GM19455 (cell line): ENCODE measurements at regions not wholly inside any gene's neighbourhood (a gene's known extent, or its start where the extent isn't known, plus 50 kb on each side); places are given as distances from the start of the nearest gene placed in this dataset.
A peak's percentile ranks its signal among the peaks of the same experiment; 100 is the strongest.
"Not testable (repeated sequence)": the region's sequence is repeated elsewhere in the genome, so short reads cannot be mapped to it uniquely, and the experiment has no call there.

Source experiments
- ATAC-seq: cut with Tn5 transposase; IDR thresholded peaks from one replicate; pipeline ENCODE4 v1.9.1; 2021; ENCODE audit not compliant: unreplicated experiment

GRCh38 chrX:1016926-1017325 lies 195.5 kb downstream of the CRLF2 start:
- not testable (repeated sequence) for ATAC-seq

DNA sequence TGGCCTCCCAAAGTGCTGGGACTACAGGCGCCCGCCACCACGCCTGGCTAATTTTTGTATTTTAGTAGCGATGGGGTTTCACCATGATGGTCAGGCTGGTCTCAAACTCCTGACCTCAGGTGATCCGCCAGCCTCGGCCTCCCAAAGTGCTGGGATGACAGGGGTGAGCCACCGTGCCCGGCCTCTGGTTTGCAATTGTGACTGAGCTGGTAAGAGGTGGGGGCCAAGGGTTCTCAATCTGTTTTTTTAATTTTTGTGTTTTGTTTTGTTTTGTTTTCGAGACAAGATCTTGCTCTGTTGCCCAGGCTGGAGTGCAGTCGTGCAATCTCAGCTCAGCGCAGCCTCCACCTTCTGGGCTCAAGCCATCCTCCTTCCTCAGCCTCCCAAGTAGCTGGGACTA lies 196.2 kb downstream of the CRLF2 start:
- not testable (repeated sequence) for ATAC-seq

- no peak for ATAC-seq
These were observed 199.7 kb downstream of the CRLF2 start for GRCh38 chrX:1012678-1013300.

DNA sequence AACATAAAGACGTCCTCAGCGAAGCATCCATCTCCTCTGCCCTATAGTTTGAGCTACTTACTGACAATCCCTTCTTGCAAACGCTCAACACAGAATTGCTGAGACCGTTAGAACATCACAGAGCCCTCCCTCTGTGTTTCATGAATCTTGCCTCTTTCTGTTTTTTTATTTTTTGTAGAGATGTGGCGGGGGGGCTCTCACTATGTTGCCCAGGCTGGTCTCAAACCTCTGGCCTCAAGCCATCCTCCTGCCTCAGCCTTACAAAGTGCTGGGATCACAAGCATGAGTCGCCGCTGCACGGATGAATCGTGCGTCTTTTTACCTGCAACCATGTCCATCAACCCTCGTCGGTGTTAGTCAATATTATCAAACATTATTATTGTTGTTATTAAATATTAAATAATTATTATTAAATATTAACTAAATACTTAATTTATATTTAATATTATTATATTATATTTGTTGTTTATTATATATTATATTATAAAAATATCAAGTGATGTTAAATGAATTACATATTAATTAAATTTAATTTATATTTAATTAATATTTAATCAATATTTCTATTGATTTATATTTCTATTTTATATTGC lies 200.7 kb downstream of the CRLF2 start:
- no peak for ATAC-seq

GRCh38 chrX:1009771-1010170 lies 202.7 kb downstream of the CRLF2 start:
- no peak for ATAC-seq

- no peak for ATAC-seq
These were observed 206.2 kb downstream of the CRLF2 start for GRCh38 chrX:1006156-1006730.

DNA sequence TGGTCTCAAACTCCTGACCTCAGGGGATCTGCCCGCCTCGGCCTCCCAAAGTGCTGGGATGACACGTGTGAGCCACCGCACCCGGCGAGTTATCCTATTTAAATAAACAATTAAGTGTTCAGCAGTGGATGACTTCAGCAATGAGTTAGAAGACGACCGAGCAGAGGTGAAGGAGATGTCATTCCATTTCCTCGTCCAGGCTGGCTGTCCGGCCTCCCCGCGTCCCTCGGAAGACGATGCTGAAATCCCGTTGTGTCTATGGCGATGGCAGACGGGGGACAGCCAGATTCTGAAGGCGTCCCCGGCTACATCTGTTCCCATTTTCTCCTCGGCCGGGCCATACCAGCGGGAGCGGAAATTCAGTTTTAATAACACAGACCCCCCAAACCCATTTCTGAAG lies 209.8 kb downstream of the CRLF2 start:
- ATAC-seq, result no peak

DNA sequence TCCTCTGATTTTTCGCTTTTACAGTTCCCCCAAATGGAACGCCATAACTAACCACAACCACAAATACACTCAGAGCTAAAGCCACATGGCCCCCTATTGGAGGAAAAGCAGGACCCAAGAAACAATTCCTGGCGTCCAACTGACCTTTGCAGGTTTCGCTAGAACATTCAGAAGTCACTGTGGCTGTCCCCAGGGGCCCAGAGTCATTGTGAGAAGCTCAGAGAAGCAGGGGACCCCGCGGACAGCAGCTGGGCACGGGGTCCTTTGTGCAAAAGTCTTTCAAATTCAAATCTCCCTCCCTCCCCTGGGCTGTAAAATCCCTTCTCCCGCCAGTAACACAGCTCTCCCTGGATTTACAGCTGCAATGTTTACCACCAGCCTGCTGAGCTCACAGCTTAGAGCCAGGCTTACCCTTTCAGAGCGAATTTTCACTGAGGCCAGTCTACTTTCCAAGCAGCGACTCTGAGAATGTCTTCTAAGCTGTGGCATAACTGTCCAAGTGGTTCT lies 214.8 kb downstream of the CRLF2 start:
- no peak for ATAC-seq

GRCh38 chrX:994780-995179 lies 217.7 kb downstream of the CRLF2 start:
- no peak for ATAC-seq

DNA sequence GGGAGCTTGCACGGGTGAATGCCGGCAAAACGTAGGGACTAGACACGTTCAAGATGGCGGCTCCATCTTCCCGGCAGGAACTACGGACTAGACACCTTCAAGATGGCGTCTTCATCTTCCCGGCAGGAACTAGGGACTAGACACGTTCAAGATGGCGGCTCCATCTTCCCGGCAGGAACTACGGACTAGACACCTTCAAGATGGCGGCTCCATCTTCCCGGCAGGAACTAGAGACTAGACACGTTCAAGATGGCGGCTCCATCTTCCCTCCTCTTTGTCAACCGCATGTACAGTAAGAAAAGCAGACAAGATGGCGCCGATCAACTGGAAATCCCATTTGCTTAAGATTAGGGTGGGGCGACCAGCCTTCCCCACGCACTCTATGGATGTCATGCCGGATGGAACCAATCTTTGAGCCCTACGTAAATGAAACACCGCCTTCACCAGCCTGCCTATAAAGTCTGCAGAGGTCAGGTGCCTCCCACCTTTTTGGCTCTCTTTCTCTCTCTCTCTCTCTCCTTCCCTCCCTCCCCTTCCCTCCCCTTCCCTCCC lies 222.4 kb downstream of the CRLF2 start:
- ATAC-seq, result peak; percentile 82

- not testable (repeated sequence) for ATAC-seq
These were observed 223.9 kb downstream of the CRLF2 start for GRCh38 chrX:988530-988929.

GRCh38 chrX:981791-982626 lies 230.4 kb downstream of the CRLF2 start:
- ATAC-seq, result no peak

DNA sequence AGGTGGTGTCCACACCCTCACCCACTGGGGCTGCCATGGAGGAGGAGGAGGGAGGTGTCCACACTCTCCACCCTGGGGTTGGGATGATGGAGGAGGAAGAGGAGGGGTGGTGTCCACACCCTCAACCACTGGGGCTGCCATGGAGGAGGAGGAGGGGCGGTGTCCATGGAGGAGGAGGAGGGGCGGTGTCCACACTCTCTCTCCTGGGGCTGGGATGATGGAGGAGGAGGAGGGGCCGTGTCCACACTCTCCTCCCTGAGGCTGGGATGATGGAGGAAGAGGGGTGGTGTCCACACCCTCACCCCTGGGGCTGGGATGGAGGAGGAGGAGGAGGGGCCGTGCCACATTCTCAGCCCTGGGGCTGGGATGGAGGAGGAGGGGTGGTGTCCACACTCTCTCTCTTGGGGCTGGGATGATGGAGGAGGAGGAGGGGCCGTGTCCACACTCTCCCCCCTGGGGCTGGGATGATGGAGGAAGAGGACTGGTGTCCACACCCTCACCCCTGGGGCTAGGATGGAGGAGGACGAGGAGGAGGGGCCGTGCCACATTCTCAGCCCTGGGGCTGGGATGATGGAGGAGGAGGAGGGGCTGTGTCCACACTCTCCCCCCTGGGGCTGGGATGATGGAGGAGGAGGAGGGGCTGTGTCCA lies 231.7 kb downstream of the CRLF2 start:
- no peak for ATAC-seq

GRCh38 chrX:979127-979526 lies 233.3 kb downstream of the CRLF2 start:
- ATAC-seq, result not testable (repeated sequence)

- ATAC-seq, result no peak
These were observed 239.3 kb downstream of the CRLF2 start for GRCh38 chrX:973010-973632.

- ATAC-seq, result no peak
These were observed 244.1 kb downstream of the CRLF2 start for GRCh38 chrX:968148-968965.

DNA sequence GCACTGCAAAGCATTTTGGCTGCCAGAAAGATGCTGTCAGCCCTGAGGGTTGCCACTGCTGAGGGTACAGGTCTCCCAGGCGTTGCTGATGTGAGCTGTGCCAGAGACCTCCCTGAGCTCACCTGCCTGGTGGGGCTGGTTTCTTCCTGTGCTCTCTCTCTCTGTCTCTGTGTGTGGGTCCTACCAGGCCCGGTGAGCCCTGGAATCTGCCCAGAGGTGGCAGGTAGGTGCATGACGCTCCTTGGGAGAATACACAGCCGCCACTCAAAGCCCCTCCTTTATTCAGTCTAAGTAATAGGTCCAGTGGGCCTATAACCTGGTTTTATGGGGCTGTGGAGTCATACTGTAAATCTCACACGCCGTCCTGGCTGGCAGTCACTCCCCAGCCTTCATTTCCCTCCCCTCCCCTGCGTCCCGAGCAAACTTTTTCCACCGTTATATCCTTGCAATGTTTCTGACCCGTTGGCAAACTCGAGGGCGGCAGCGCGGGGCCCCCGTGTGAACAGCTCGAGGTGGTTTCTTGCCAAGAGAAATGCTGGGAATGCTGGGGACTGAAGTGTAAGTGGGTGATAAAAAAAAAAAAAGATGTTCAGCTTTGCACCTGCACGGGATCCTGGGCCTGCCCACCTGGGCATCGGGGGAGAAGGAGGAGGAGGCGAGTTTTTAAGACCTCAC lies 245.9 kb downstream of the CRLF2 start:
- no peak for ATAC-seq

DNA sequence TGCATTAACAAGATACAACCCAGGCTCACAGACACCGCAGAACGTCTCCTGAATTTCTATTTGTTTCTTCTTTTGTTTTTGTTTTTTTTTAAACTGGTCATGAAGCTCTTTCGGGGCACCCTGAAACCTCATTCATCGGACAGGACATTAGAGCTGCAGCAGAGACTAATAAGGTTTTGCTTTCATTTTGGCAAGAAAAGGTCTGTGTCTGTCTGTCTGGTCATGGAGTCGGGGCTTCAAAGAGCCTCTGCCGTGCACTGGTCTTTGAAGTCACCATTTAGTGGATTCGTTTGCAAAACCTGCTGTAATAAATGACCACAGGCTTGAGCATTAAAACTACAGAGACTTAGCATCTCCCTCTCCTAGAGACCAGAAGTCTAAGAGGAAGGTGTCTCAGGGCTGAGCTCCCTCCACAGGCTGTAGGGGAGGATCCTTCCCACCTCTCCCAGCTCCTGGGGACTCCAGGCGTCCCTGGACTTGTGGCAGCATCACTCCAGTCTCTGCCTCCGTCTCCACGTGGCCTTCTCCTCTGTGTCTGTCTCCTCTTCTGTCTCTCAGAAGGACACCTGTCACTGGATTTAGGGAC lies 247.5 kb downstream of the CRLF2 start:
- ATAC-seq, result no peak

GRCh38 chrX:960821-961220 lies 251.6 kb downstream of the CRLF2 start:
- ATAC-seq, result no peak
